ENCODE measurements at regions not wholly inside any gene's neighbourhood (a gene's known extent, or its start where the extent isn't known, plus 50 kb on each side); places are given as distances from the start of the nearest gene placed in this dataset.

DNA sequence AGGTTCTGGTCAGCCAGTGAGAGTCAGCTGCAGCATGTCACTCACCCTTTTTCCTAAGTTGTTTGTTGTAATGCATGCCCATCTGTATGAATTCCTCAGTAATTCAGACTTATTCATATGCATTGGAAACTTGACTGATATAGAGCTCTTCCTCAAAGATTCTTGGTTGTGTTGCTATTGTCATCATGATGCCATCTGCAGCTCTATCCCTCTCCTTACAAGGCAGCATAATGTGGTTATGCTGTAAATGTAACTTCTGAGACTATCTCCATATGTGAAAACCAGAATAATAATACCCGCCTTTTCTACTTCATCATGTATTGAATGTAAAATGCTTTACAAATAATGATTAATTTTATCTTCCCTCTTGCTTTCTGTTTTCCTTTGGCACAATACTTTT lies 252.6 kb upstream of the MTPN start:
- no peak for DNase-seq

DNA sequence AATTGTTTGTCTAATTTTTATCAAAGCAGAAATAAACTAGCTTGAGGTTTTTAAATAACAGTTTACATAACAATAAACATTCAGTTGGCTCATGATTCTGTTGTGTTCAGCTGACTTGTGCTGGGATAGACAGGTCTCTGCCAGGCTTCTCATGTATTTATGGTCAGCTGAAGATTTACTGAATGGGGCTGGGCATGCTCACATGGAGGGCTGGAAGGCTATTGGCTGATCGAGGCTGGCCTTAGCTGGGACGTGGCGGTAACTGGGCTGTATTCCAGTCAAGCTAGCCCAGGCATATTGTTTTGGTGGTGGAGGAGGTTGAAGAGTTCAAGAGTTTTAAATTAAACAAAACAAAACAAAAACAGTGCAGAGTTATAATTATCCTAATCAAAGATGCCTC lies 251.0 kb upstream of the MTPN start:
- no peak for DNase-seq

DNA sequence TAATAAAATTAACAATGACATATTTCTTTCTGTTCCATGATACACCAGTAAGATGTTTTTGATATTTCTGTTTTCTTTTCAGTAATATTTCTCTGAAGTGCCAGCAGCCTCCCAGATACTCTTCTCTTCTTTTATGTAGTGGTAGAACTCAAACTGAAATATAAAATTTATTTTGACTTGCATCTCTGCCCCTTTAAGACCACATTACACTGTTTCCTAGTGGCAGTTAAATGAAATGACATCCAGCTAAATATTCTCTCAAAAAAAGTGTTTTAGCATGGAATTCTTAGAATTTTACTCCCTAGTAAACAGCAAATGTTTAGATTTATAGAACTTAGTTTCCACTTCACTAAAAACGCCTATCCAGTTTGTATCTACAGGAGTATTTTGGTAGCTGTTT lies 237.2 kb upstream of the MTPN start:
- DNase-seq, result no peak

DNA sequence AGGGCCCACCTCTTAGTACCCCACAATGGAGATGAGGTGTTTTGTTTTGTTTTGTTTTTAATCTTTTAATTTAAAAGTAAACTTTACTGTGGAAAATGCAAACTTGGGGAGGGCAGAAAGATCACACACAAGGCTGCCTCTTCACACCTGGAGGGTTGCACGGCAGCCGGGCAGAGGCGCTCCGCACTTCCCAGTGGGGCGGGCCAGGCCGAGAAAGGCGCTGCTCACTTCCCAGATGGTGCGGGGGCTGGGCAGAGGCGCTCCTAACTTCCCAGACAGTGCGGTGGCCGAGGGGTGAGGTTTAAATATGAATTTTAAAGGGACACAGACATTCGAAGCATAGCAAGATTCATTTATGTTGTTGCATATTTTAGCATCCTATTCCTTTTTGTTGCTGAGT lies 235.9 kb upstream of the MTPN start:
- DNase-seq, result no peak

DNA sequence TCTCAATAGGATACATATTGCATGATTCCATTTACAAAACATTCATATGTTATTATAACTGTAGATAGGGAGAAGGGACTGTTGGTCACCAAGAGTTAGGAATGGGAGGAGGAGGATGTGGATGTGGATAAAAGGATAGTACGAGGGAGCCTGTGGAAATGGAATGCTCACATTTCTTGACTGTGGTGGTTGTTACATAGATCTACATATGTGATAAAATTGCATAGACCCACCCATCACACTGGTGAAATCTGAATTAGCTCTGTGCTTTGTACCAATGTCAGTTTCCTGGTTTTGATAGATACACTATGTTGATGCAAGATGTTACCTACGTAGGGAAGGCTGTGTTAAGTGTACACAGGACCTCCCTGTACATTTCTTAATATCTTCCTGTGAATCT lies 233.5 kb upstream of the MTPN start:
- DNase-seq, result no peak

GRCh38 chr7:136210079-136210478 lies 232.9 kb upstream of the MTPN start:
- no peak for DNase-seq

- DNase-seq, result no peak
Measured at GRCh38 chr7:136205956-136206355, 228.8 kb upstream of the MTPN start.

DNA sequence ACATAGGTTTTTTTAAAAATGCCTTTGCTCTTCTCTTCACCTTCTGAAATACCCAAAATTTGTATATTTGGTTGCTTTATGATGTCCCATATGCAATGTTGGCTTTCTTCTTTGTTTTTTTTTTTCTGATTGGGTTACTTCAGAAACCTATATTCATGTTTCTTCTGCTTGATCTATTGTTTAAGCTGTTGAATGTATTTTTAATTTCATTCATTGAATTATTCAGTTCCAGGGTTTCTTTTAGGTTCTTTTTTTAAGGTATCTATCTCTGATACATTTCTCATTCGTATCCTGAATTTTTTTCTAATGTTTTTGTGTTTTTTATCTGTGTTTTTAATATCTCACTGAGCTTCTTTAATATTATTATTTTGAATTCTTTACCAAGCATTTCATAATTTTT lies 221.0 kb upstream of the MTPN start:
- DNase-seq, result no peak

DNA sequence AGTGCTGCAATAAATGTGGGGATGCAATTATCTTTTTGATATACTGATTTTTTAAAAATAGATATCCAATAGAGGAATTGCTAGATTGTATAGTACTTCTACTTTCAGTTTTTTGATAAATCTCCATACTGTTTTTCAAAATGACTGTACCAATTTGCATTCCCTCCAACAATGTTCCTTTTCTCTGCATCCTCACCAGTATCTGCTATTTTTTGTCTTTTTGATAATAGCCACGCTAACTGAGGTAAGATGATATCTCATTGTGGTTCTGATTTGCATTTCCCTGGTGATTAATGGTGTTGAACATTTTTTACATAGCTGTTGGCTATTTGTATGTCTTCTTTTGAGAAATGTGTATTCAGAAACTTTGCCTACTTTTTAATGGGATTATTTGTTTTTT lies 217.7 kb upstream of the MTPN start:
- DNase-seq, result no peak

DNA sequence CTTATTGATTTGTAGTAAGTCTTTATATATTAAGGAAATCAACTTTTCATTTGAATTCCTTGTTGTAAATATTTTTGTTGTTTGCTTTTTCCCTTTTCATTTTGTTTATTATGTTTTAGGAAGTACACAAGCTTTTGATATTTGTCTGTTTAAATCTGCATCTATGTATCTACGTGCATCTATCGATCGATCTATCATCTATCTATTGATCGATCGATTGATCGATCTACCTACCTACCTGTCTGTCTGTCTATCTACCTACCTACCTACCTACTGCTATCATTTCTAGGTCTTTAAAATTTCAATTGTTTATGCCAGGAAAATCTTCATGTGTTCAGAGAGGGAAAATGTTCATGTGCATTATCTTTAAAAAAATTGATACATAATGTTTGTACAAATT lies 216.8 kb upstream of the MTPN start:
- no peak for DNase-seq

- no peak for DNase-seq
Measured at GRCh38 chr7:136189506-136189998, 212.4 kb upstream of the MTPN start.

DNA sequence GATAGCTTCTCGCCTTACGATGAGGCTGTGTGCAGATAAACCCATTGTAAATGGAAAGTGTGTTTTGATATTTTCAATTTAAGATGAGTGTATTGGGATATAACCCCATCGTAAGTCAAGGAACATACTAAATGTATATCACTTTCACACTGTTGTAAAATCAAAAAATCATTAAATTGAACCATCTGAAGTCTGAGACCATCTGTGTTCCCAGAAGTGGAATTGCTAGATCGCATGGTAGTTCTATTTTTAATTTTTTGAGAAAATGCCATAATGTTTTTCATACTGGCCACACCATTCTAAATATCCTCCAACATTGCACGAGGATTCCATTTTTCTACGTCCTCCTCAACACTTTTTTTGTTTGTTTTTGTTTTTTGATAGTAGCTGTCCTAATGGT lies 209.1 kb upstream of the MTPN start:
- no peak for DNase-seq

DNA sequence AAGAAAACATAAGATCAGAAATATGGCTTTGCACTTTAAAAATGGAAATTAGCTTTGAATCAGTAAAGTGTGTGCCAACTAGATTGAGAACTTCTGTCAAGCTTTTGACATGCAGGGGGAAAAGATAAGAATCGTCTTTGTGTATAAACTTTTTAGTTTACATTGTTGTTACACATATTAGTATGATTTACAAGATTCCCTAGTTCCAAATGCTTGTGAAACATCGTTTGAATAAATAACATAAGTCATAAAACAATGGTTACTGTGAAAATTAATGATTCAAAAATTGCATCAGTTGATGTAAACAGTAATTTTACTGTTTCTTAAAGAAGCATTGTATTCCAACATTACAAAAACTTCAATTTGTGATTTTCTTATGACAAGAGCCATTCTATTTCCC lies 207.6 kb upstream of the MTPN start:
- no peak for DNase-seq

DNA sequence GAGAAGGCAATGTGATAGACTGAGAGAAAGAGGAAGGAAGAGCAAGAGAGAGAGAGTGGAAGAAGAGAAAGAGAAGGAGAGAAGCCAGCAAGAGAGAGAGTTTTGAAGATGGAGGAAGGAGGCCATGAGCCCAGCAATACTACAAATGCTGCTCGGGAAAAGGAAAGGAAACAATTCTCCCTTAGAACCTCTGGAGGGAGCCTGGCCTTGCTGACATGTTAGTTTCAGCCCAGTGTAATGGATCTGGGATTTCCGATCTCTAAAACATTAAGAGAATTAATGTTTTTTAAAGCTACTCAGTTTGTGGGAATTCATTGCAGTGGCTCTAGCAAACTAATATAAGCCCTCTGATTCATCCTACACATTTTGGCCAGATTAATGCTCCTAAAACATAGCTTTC lies 206.8 kb upstream of the MTPN start:
- no peak for DNase-seq

GRCh38 chr7:136180984-136181383 lies 203.8 kb upstream of the MTPN start:
- no peak for DNase-seq

GRCh38 chr7:136179851-136180721 lies 202.9 kb upstream of the MTPN start:
- no peak for DNase-seq

DNA sequence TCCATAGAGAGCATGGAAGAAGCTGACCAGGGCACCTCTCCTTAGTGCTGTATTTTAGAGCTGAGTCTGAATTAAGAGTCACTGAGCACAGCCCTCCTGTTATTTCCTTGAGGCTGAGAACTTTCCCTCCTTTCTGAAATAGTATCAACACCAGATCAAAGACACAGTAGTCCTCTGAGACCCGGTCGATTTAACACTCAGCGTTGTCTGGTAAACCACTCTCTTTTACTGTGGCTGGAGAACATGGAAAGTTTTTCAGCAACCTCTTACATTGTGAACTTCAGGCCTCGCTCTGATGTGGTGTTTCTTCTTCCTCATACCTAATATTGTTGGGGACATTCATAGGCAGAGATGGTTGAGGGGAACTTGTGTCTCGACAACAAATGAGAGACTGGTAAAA lies 202.0 kb upstream of the MTPN start:
- no peak for DNase-seq

DNA sequence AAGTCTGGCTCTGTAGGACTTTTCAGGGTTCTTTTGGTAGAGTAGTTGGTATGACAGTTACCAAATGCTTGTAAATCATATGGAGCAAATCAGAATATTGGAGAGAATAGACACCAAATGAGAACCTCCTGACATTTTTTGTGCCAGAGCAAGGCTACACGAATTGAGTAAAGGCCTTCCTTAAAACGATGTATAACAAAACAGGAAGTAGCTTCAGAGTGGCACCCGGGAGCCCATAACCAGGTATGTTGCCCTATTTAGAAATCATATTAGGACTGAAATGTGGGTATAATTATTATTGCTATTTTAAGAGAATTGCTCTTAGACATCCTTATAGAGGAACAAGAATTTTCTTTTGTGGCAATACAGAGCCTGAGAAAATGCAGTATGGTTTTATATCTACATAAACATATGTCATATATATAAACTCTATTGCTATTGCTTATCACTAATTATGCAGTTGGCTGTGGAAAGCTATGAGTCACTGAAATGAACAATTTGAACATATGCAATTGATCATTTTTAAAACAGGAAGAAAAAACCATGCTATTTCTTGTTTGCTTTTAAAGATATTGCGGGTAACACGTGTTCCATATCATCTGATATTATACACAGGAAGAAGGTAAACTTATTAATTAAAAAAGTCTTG lies 197.4 kb upstream of the MTPN start:
- DNase-seq, result no peak

GRCh38 chr7:136173874-136174273 lies 196.7 kb upstream of the MTPN start:
- no peak for DNase-seq

DNA sequence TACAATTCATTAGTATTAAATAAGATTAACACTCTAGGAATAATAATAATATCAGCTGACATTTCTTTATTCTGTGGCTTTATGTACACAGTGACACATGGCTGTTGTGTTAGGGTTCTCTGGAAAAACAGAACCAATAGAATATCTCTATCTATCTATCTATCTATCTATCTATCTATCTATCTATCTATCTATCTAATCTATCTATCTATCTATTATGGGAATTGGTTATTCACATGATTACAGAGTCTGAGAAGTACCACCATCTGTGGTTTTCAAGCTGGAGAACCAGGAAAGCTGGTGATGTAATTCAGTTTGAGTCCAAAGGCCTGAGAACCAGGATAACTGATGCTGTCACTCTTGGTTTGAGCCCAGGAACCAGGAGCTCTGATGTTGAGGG lies 194.1 kb upstream of the MTPN start:
- no peak for DNase-seq

GRCh38 chr7:136168821-136169220 lies 191.7 kb upstream of the MTPN start:
- no peak for DNase-seq

DNA sequence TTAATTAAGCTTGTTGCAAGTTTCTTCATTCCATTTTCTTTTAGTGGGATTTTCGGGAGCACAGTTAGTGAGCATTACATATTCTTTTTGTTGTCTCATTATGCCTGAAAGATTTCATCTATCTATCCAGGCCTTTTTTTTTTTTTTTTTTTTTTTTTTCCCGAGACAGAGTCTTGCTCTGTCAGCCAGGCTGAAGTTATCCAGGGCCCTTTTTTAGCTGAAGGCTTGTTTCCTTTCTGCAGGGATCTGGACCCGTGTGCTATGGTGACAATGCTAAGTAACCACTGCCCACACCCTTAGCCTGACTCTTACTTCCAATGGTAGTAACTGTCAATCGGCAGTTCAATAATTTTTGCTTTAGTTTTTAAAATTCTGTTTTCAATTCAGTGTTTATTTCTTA lies 190.8 kb upstream of the MTPN start:
- DNase-seq, result no peak

DNA sequence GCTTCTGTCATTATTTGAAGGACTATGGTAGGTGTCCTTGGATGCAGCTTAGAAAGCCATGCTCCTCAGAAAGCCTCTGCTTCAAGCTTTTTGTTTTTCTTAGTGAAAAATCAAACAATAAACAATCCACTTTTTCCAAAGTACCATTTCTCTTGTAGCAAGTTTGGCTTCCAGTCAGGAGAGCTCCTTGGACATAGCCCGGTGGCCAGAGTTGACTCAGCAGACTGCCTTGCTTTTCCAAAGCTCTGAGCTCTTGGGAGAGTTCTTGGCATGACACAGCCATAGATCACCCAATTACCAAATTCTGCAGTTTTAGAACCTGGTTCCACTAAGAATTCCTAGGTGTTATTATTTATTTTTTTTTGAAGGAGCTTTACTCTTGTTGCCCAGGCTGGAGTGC lies 189.4 kb upstream of the MTPN start:
- DNase-seq, result no peak

DNA sequence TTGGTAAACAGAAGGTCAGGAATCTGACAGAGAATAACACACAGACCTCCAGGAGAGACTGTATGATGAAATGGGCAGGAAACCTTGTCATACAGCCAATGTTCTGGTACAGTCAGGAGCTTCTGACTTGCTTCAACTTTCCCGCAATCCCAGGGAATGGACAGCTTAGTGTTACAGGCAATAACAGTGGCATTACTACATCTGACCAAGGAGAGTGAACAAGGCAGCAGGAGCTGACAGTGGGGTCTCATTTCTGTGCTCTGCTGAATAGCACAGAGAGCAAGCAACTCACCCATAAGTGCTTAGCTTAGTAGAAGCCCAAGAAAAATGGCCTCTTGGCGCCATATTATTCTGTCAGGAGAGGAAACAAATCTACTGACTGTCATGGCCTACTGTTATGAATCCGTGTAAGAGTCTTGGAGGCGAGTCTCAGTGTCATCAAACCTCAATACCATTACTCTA lies 186.2 kb upstream of the MTPN start:
- DNase-seq, result no peak

- DNase-seq, result no peak
Measured at GRCh38 chr7:136150311-136150710, 173.2 kb upstream of the MTPN start.
